ENCODE measurements at regions not wholly inside any gene's neighbourhood (a gene's known extent, or its start where the extent isn't known, plus 50 kb on each side); places are given as distances from the start of the nearest gene placed in this dataset.

GRCh38 chr3:117463276-117464115 lies 753.9 kb downstream of the TUSC7 start:
- WGBS, 2 donors (ENCODE audit: low coverage in 1 of 2), result 50 to 55% methylated on average over 1 of the region's 1 CpG
- Histone ChIP-seq H3K4me1 (no peaks in the 10 kb centered on the region), H3K27me3 (no peaks in the 10 kb centered on the region), H3K36me3 (no peaks in the 10 kb centered on the region), H3K9me3 (no peaks in the 10 kb centered on the region), H3K27ac (no peak overlapping the region), H3K4me3 (no peak overlapping the region)
- TF ChIP-seq POLR2AphosphoS5 (IDR thresholded peaks at IDR 0.05), result no peak
- TF ChIP-seq EP300 (IDR thresholded peaks at IDR 0.05), result no peak
- no peak for ATAC-seq

GRCh38 chr3:117471831-117472230 lies 762.3 kb downstream of the TUSC7 start:
- TF ChIP-seq POLR2AphosphoS5 (IDR thresholded peaks at IDR 0.05) (no peak), CTCF (IDR thresholded peaks at IDR 0.05) (no peak), EP300 (IDR thresholded peaks at IDR 0.05) (no peak)
- Histone ChIP-seq H3K27me3 (no peaks in the 10 kb centered on the region), H3K9me3 (no peaks in the 10 kb centered on the region), H3K36me3 (no peaks in the 10 kb centered on the region), H3K4me1 (no peaks in the 10 kb centered on the region), H3K27ac (no peak overlapping the region), H3K4me3 (no peak overlapping the region)
- WGBS, 2 donors (ENCODE audit: low coverage in 1 of 2), result 9 to 43% methylated on average over 1 of the region's 1 CpG
- ATAC-seq, result no peak

GRCh38 chr3:117473981-117474538 lies 764.5 kb downstream of the TUSC7 start:
- no peak for ATAC-seq
- no peak overlapping the region for H3K27ac ChIP-seq
- no peaks in the 10 kb centered on the region for H3K4me1 ChIP-seq
- 53 to 59% methylated on average over 4 to 7 of the region's 8 CpGs for WGBS, 2 donors (ENCODE audit: low coverage in 1 of 2)
- TF ChIP-seq POLR2AphosphoS5 (IDR thresholded peaks at IDR 0.05), result no peak
- TF ChIP-seq CTCF (IDR thresholded peaks at IDR 0.05), result no peak
- TF ChIP-seq EP300 (IDR thresholded peaks at IDR 0.05), result no peak
- TF ChIP-seq POLR2A (IDR thresholded peaks at IDR 0.05), result no peak
- H3K4me3 ChIP-seq, result no peak overlapping the region
- no peaks in the 10 kb centered on the region for H3K27me3 ChIP-seq
- no peaks in the 10 kb centered on the region for H3K36me3 ChIP-seq
- no peaks in the 10 kb centered on the region for H3K9me3 ChIP-seq

- Histone ChIP-seq H3K27me3 (no peaks in the 10 kb centered on the region), H3K27ac (no peak overlapping the region), H3K4me1 (no peaks in the 10 kb centered on the region), H3K9me3 (no peaks in the 10 kb centered on the region), H3K36me3 (no peaks in the 10 kb centered on the region), H3K4me3 (no peak overlapping the region)
- no peak for ATAC-seq
- TF ChIP-seq POLR2AphosphoS5 (IDR thresholded peaks at IDR 0.05) (no peak), CTCF (IDR thresholded peaks at IDR 0.05) (no peak), EP300 (IDR thresholded peaks at IDR 0.05) (no peak)
- WGBS, 2 donors (ENCODE audit: low coverage in 1 of 2), result 65 to 83% methylated on average over 2 of the region's 2 CpGs
Measured at GRCh38 chr3:117476572-117476971, 767.0 kb downstream of the TUSC7 start.

- TF ChIP-seq POLR2A (IDR thresholded peaks at IDR 0.05), result no peak
- TF ChIP-seq CTCF (IDR thresholded peaks at IDR 0.05), result no peak
- TF ChIP-seq POLR2AphosphoS5 (IDR thresholded peaks at IDR 0.05), result no peak
- TF ChIP-seq EP300 (IDR thresholded peaks at IDR 0.05), result no peak
- no peak for ATAC-seq
Measured at GRCh38 chr3:117477214-117477755, 767.7 kb downstream of the TUSC7 start.

More at GRCh38 chr3:117477214-117477755, 767.7 kb downstream of the TUSC7 start:
- no peaks in the 10 kb centered on the region for H3K36me3 ChIP-seq
- no peaks in the 10 kb centered on the region for H3K4me1 ChIP-seq
- H3K27me3 ChIP-seq, result no peaks in the 10 kb centered on the region
- no peak overlapping the region for H3K27ac ChIP-seq
- WGBS, 2 donors (ENCODE audit: low coverage in 1 of 2), result 78 to 87% methylated on average over 6 of the region's 6 CpGs
- no peak overlapping the region for H3K4me3 ChIP-seq
- H3K9me3 ChIP-seq, result no peaks in the 10 kb centered on the region
